CD14-positive monocyte (primary cell): ENCODE measurements at regions not wholly inside any gene's neighbourhood (a gene's known extent, or its start where the extent isn't known, plus 50 kb on each side); places are given as distances from the start of the nearest gene placed in this dataset.

ENCODE experiments used
- DNase-seq, 3 donors: peaks; one replicate each; pipeline ENCODE4 v3.0.0-alpha.2; 2011 to 2022
- H2AFZ ChIP-seq: 2 replicates; pipeline ENCODE4 v1.6.0; 2012; ENCODE audit warnings: mild to moderate bottlenecking, low read depth, low read length, inconsistent platforms; ENCODE audit not compliant: insufficient read depth, poor library complexity, severe bottlenecking
- H3K27ac ChIP-seq, 2 donors: 1 replicate in 1 of 2; 2 replicates in 1 of 2; pipeline ENCODE4 v1.5.1; 2012 to 2013; ENCODE audit warnings: low read length in 2 of 2, control low read depth in 1 of 2, inconsistent platforms in 1 of 2, low read depth in 1 of 2, mild to moderate bottlenecking in 1 of 2
- H3K27me3 ChIP-seq, 2 donors: one replicate each; pipeline versions ENCODE4 v1.6.0 to v1.6.1; 2011 to 2013; ENCODE audit warnings: low read length in 2 of 2; ENCODE audit not compliant: control insufficient read depth in 2 of 2, insufficient read depth in 2 of 2
- H3K36me3 ChIP-seq, 2 donors: replicated peaks in 1 of 2; 1 replicate in 1 of 2; 2 replicates in 1 of 2; pipeline versions ENCODE4 v1.5.1 to v1.6.1; 2012 to 2013; ENCODE audit warnings: low read length in 2 of 2, control low read depth in 1 of 2, inconsistent platforms in 1 of 2, mild to moderate bottlenecking in 1 of 2; ENCODE audit not compliant: insufficient read depth in 2 of 2, control insufficient read depth in 1 of 2
- H3K4me1 ChIP-seq, 2 donors: 1 replicate in 1 of 2; 2 replicates in 1 of 2; pipeline versions ENCODE4 v1.5.1 to v1.6.1; 2012 to 2013; ENCODE audit warnings: low read length in 2 of 2, control low read depth in 1 of 2, inconsistent platforms in 1 of 2, mild to moderate bottlenecking in 1 of 2, moderate library complexity in 1 of 2; ENCODE audit not compliant: insufficient read depth in 2 of 2, control insufficient read depth in 1 of 2
- H3K4me2 ChIP-seq: replicated peaks from 2 replicates; pipeline ENCODE3; 2012; ENCODE audit warnings: low read length, moderate library complexity, mild to moderate bottlenecking; ENCODE audit not compliant: poor library complexity, severe bottlenecking; ENCODE audit errors: extremely low read depth
- H3K4me3 ChIP-seq, 3 experiments: fragments of 200-600 bp in 1 of 3; sonication (generic) in 1 of 3; replicated peaks in 1 of 3; 1 replicate in 2 of 3; 2 replicates in 1 of 3; pipeline ENCODE4 v1.5.1; 2011 to 2013; ENCODE audit warnings: low read length in 3 of 3, mild to moderate bottlenecking in 3 of 3, control low read depth in 2 of 3, low read depth in 2 of 3, inconsistent platforms in 1 of 3, moderate library complexity in 1 of 3
- H3K79me2 ChIP-seq: 2 replicates; pipeline ENCODE4 v1.6.0; 2012; ENCODE audit warnings: mild to moderate bottlenecking, control low read depth, inconsistent platforms, low read length, moderate library complexity; ENCODE audit not compliant: insufficient read depth
- H3K9ac ChIP-seq: 2 replicates; pipeline ENCODE4 v1.6.0; 2017; ENCODE audit warnings: low read length, mild to moderate bottlenecking; ENCODE audit not compliant: insufficient read depth, poor library complexity, severe bottlenecking
- H3K9me3 ChIP-seq, 2 donors: replicated peaks in 1 of 2; 1 replicate in 1 of 2; 2 replicates in 1 of 2; pipeline versions ENCODE4 v1.5.1 to v1.6.1; 2012 to 2013; ENCODE audit warnings: low read length in 2 of 2, control low read depth in 1 of 2; ENCODE audit not compliant: control insufficient read depth in 1 of 2, insufficient read depth in 1 of 2
- H4K20me1 ChIP-seq: 2 replicates; pipeline ENCODE4 v1.6.0; 2012; ENCODE audit warnings: mild to moderate bottlenecking, low read length, control low read depth, moderate library complexity; ENCODE audit not compliant: insufficient read depth
- H3K27ac Mint-ChIP-seq, 7 donors: one replicate each; pipeline ENCODE4 v1.8.0; 2020; ENCODE audit warnings: mild to moderate bottlenecking in 7 of 7, mixed read lengths in 7 of 7, moderate library complexity in 6 of 7, inconsistent platforms in 2 of 7
- H3K27me3 Mint-ChIP-seq, 3 donors: one replicate each; pipeline ENCODE4 v1.8.0; 2021 to 2022; ENCODE audit warnings: low read depth in 3 of 3, mild to moderate bottlenecking in 3 of 3, mixed read lengths in 3 of 3, moderate library complexity in 3 of 3, inconsistent platforms in 1 of 3
- H3K36me3 Mint-ChIP-seq, 2 donors: one replicate each; pipeline ENCODE4 v1.8.0; 2020; ENCODE audit warnings: mixed read lengths in 2 of 2, inconsistent platforms in 1 of 2, mild to moderate bottlenecking in 1 of 2
- H3K4me1 Mint-ChIP-seq: one replicate; pipeline ENCODE4 v1.8.0; 2020; ENCODE audit warnings: mild to moderate bottlenecking, mixed read lengths
- H3K4me3 Mint-ChIP-seq, 2 donors: one replicate each; pipeline ENCODE4 v1.8.0; 2020; ENCODE audit warnings: mild to moderate bottlenecking in 2 of 2, mixed read lengths in 2 of 2, moderate library complexity in 1 of 2
- H3K9me3 Mint-ChIP-seq, 7 donors: one replicate each; pipeline ENCODE4 v1.8.0; 2020 to 2022; ENCODE audit warnings: mixed read lengths in 7 of 7, mild to moderate bottlenecking in 6 of 7, moderate library complexity in 6 of 7, inconsistent platforms in 2 of 7
- WGBS: methylation state at CpG from one replicate; pipeline ENCODE4 v1.1.5; 2013; ENCODE audit warnings: missing lambda C conversion rate; ENCODE audit not compliant: insufficient coverage; 5-methylcytosine and 5-hydroxymethylcytosine counted together
- intact Hi-C, 2 donors: fragments of 100-400 bp; cut with micrococcal nuclease; formaldehyde crosslinking; loops; one replicate each; pipeline versions ENCODE4 v1.15.0 to v1.15.1; 2023
- TF ChIP-seq, protein P1 (sequence below): fragments of 200-600 bp; IDR thresholded peaks from one replicate; pipeline ENCODE4 v1.8.0; 2022; ENCODE audit warnings: antibody characterized with exemption, mild to moderate bottlenecking

DNA sequence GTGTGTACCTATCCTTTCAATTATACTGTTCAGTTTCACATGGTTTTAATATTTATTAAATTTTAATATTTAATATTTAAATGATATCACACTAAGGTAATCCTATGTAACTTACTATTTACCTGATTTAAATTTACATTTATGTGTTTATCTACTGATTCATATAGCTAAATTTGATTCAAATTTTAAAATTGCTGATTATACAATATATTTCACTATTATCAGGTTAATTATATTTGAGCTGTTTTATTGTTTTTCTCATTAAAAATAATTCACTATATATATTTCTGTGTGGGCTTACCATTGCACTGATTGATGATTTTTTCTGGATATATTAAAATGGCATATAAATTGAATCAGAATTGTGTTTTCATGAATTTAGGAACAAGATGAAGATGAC is 1923.5 kb downstream of the STIM2 start:
- intact Hi-C loops = no loop called here

DNA sequence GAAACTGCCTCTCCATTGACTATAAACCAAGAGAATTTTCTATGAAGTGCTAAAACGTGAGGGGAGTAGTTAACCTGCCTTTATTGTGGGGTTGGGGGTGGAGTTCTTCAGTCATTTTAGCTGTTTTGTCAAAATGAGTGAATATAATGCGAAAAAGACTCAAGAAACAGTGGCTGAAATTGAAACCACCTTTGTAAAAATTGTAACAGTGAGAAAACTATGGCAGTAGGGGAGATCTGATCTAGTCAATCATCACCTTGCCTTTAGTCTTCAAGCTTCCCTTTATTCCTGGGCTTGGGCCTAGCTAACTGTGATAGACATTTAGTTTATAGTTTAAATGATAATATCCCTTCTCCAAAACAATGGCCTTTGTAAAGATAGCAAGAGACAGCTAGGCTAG is 1927.3 kb downstream of the STIM2 start:
- 80% methylated on average over 1 of the region's 2 CpGs for WGBS
- Histone ChIP-seq H3K27me3 (no peaks in the 10 kb centered on the region), H3K4me2 (no peak overlapping the region), H3K4me1 (no peaks in the 10 kb centered on the region), H2AFZ (no peak overlapping the region), H3K27ac (no peak overlapping the region), H4K20me1 (no peaks in the 10 kb centered on the region), H3K4me3 (no peak overlapping the region), H3K9ac (no peak overlapping the region), H3K36me3 (no peaks in the 10 kb centered on the region), H3K79me2 (no peaks in the 10 kb centered on the region), H3K9me3 (peaks cover 0 to 3% of the 10 kb centered on the region in 2 donors)
- Mint-ChIP-seq H3K27me3 (peaks cover 0 to 1% (median 1%) of the 10 kb centered on the region in 3 donors), H3K27ac (no peak overlapping the region), H3K4me3 (no peak overlapping the region), H3K9me3 (no peaks in the 10 kb centered on the region), H3K4me1 (no peaks in the 10 kb centered on the region), H3K36me3 (no peaks in the 10 kb centered on the region)
- no peak for DNase-seq
- intact Hi-C loops = no loop called here
- TF ChIP-seq, protein P1, sequence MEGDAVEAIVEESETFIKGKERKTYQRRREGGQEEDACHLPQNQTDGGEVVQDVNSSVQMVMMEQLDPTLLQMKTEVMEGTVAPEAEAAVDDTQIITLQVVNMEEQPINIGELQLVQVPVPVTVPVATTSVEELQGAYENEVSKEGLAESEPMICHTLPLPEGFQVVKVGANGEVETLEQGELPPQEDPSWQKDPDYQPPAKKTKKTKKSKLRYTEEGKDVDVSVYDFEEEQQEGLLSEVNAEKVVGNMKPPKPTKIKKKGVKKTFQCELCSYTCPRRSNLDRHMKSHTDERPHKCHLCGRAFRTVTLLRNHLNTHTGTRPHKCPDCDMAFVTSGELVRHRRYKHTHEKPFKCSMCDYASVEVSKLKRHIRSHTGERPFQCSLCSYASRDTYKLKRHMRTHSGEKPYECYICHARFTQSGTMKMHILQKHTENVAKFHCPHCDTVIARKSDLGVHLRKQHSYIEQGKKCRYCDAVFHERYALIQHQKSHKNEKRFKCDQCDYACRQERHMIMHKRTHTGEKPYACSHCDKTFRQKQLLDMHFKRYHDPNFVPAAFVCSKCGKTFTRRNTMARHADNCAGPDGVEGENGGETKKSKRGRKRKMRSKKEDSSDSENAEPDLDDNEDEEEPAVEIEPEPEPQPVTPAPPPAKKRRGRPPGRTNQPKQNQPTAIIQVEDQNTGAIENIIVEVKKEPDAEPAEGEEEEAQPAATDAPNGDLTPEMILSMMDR = no peak

More for the DNA sequence above, 1923.5 kb downstream of the STIM2 start:
- Mint-ChIP-seq H3K27ac (no peak overlapping the region), H3K4me3 (no peak overlapping the region), H3K9me3 (no peaks in the 10 kb centered on the region), H3K27me3 (peaks cover 0 to 1% (median 0%) of the 10 kb centered on the region in 3 donors), H3K4me1 (no peaks in the 10 kb centered on the region), H3K36me3 (no peaks in the 10 kb centered on the region)
- no peak overlapping the region for H3K9ac ChIP-seq
- TF ChIP-seq, protein P1 = no peak
- H3K27me3 ChIP-seq = no peaks in the 10 kb centered on the region
- no peaks in the 10 kb centered on the region for H3K36me3 ChIP-seq
- H3K79me2 ChIP-seq = no peaks in the 10 kb centered on the region
- peaks cover 0 to 3% of the 10 kb centered on the region in 2 donors for H3K9me3 ChIP-seq
- no peak for DNase-seq
- H3K4me1 ChIP-seq = no peaks in the 10 kb centered on the region
- no peaks in the 10 kb centered on the region for H4K20me1 ChIP-seq
- H2AFZ ChIP-seq = no peak overlapping the region
- no peak overlapping the region for H3K4me3 ChIP-seq
- H3K4me2 ChIP-seq = no peak overlapping the region
- H3K27ac ChIP-seq = no peak overlapping the region
